Mononuclear cell (primary cell): ENCODE measurements at regions not wholly inside any gene's neighbourhood (a gene's known extent, or its start where the extent isn't known, plus 50 kb on each side); places are given as distances from the start of the nearest gene placed in this dataset.

Source experiments
- H3K27me3 ChIP-seq: 2 replicates; pipeline ENCODE4 v1.6.0; 2011; ENCODE audit warnings: low read length, control low read depth; ENCODE audit not compliant: insufficient read depth
- H3K4me1 ChIP-seq: 2 replicates; pipeline ENCODE4 v1.5.1; 2011; ENCODE audit warnings: mild to moderate bottlenecking, low read length, control low read depth; ENCODE audit not compliant: insufficient read depth
- H3K4me3 ChIP-seq: 2 replicates; pipeline ENCODE4 v1.5.1; 2011; ENCODE audit warnings: mild to moderate bottlenecking, low read length, moderate library complexity
- H3K9me3 ChIP-seq: 2 replicates; pipeline ENCODE4 v1.5.1; 2011; ENCODE audit warnings: low read depth, mild to moderate bottlenecking, control low read depth, low read length

GRCh38 chr15:101124731-101125451 is 127.0 kb downstream of the CHSY1 start:
- Histone ChIP-seq H3K4me3 (no peak overlapping the region), H3K27me3 (no peaks in the 10 kb centered on the region), H3K9me3 (no peaks in the 10 kb centered on the region), H3K4me1 (peaks cover 89% of the 10 kb centered on the region)

DNA sequence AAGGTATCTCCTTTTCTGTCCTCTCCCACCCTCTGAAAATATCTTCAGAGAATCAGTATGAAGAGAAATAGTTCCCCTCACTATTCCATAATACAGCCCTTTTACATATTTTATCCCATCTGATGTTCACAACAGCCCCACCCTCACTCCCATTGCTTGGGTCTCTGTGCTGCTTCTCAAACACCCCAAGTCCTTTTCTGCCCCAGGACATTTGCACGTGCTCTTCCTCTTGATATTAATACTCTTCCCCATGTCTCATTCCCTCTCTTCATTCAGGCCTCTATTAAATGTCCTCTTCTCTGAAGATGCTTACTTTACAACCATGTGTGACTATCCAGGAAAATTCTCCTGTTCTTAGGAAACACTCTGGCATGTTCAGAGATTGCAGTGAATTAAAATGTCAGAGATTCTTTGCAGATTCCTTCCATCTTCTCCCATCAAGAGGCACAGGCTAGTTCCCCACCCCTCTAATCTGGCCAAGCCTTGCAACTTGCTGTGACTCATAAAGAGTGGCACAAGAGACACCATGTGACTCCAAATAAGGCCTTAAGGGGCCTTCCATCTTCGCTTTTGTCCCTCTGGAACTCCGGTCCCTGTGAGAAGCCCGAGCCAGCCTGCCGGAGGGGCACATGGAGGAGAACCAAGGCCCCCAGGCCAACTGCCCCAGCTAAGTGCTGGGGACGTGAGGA is 128.5 kb downstream of the CHSY1 start:
- H3K4me1 ChIP-seq, result peaks cover 73% of the 10 kb centered on the region
- H3K4me3 ChIP-seq, result no peak overlapping the region
- no peaks in the 10 kb centered on the region for H3K9me3 ChIP-seq
- no peaks in the 10 kb centered on the region for H3K27me3 ChIP-seq

- no peaks in the 10 kb centered on the region for H3K9me3 ChIP-seq
- peaks cover 68% of the 10 kb centered on the region for H3K4me1 ChIP-seq
- no peaks in the 10 kb centered on the region for H3K27me3 ChIP-seq
- no peak overlapping the region for H3K4me3 ChIP-seq
Measured at GRCh38 chr15:101122806-101123205, 129.0 kb downstream of the CHSY1 start.

GRCh38 chr15:101122266-101122665 is 129.6 kb downstream of the CHSY1 start:
- Histone ChIP-seq H3K27me3 (no peaks in the 10 kb centered on the region), H3K9me3 (no peaks in the 10 kb centered on the region), H3K4me1 (peaks cover 62% of the 10 kb centered on the region), H3K4me3 (no peak overlapping the region)

DNA sequence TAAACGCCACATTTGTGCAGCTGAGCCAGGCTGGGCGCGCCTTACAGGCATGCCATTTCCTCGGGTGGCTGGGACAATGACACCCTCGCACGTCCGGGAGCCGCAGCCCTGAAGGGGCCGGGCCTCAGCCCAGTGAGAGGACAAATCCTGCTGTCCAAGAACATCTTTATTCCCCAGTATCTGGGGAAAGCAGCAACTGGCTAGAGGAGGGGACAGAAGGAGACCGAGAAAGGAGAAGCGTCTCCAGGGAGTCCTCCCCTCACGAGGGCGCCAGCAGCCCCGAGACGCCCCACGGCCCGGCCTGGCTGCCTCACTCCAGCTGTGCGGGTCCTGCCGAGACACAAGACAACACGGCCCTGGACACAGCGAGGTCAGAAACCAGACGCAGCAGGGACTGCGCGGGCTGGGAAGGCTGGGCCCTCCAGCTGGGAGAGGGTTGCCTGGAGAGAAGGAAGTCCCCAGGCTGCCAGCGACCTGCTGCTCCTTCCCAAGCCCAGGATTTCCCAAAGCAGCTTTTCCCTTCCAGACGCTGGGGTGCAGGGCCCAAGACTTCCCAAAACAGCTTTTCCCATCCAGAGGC is 130.2 kb downstream of the CHSY1 start:
- Histone ChIP-seq H3K4me3 (peak overlapping the region; percentile 3), H3K27me3 (no peaks in the 10 kb centered on the region), H3K4me1 (peaks cover 58% of the 10 kb centered on the region), H3K9me3 (no peaks in the 10 kb centered on the region)

GRCh38 chr15:101120987-101121386 is 130.9 kb downstream of the CHSY1 start:
- no peak overlapping the region for H3K4me3 ChIP-seq
- H3K9me3 ChIP-seq, result no peaks in the 10 kb centered on the region
- H3K27me3 ChIP-seq, result no peaks in the 10 kb centered on the region
- H3K4me1 ChIP-seq, result peaks cover 58% of the 10 kb centered on the region

GRCh38 chr15:101120473-101120872 is 131.4 kb downstream of the CHSY1 start:
- no peaks in the 10 kb centered on the region for H3K9me3 ChIP-seq
- H3K4me3 ChIP-seq, result no peak overlapping the region
- H3K27me3 ChIP-seq, result no peaks in the 10 kb centered on the region
- peaks cover 58% of the 10 kb centered on the region for H3K4me1 ChIP-seq
